PFSK-1 (cell line): ENCODE measurements at regions not wholly inside any gene's neighbourhood (a gene's known extent, or its start where the extent isn't known, plus 50 kb on each side); places are given as distances from the start of the nearest gene placed in this dataset.

Source experiments
- FOXP2 ChIP-seq: optimal IDR thresholded peaks from 2 replicates; pipeline ENCODE3; 2011; ENCODE audit warnings: borderline replicate concordance, control low read depth, inconsistent platforms; ENCODE audit not compliant: insufficient read depth; ENCODE audit errors: extremely low read length, extremely low read depth
- POLR2AphosphoS5 ChIP-seq: IDR thresholded peaks from 2 replicates; pipeline ENCODE4 v1.6.1; 2012; ENCODE audit warnings: low read depth, mild to moderate bottlenecking, control low read depth, low read length, moderate library complexity
- SIN3A ChIP-seq: IDR thresholded peaks from 2 replicates; pipeline ENCODE4 v1.6.1; 2012; ENCODE audit warnings: mild to moderate bottlenecking, low read length, moderate library complexity, borderline replicate concordance; ENCODE audit not compliant: insufficient read depth
- TAF1 ChIP-seq: IDR thresholded peaks from 2 replicates; pipeline ENCODE4 v1.6.1; 2012; ENCODE audit warnings: low read length, control low read depth, borderline replicate concordance; ENCODE audit not compliant: insufficient read depth
- TF ChIP-seq, protein P1 (sequence below), 2 experiments: IDR thresholded peaks; 2 replicates each; pipeline versions ENCODE4 v1.6.1 to v1.8.0; 2011 to 2012; ENCODE audit warnings: low read depth in 2 of 2, low read length in 2 of 2, control low read depth in 1 of 2, inconsistent platforms in 1 of 2, mild to moderate bottlenecking in 1 of 2, moderate library complexity in 1 of 2; ENCODE audit not compliant: insufficient read depth in 1 of 2

DNA sequence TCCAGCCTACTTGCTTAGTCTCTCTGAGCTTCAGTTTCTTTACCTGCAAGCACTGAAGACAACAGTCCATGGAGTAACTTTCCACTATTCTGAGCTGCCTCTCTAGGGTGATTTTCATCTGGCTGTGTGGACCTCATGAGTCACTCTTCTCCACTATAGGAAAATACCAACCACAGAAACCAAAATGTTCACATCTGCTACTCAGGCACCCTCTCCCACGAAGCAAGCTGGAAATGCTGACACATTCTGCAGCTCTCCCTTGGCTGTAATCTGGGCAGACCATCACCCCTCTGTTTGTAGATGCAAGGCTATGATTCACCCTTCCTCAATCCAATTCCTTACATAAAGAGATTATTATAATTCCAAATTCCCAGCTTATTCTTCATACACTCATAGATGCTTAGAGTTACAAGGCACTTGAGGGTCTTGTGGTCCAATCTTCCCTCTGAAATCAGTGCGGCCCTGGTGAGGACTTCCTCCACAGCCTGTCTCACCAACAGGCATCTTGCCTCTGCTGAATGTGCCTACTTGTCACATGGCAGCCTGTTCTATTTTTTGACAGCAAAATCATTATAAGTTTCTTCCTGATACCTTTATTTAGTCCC lies 97.0 kb upstream of the LNX1 start:
- TF ChIP-seq, protein P1, sequence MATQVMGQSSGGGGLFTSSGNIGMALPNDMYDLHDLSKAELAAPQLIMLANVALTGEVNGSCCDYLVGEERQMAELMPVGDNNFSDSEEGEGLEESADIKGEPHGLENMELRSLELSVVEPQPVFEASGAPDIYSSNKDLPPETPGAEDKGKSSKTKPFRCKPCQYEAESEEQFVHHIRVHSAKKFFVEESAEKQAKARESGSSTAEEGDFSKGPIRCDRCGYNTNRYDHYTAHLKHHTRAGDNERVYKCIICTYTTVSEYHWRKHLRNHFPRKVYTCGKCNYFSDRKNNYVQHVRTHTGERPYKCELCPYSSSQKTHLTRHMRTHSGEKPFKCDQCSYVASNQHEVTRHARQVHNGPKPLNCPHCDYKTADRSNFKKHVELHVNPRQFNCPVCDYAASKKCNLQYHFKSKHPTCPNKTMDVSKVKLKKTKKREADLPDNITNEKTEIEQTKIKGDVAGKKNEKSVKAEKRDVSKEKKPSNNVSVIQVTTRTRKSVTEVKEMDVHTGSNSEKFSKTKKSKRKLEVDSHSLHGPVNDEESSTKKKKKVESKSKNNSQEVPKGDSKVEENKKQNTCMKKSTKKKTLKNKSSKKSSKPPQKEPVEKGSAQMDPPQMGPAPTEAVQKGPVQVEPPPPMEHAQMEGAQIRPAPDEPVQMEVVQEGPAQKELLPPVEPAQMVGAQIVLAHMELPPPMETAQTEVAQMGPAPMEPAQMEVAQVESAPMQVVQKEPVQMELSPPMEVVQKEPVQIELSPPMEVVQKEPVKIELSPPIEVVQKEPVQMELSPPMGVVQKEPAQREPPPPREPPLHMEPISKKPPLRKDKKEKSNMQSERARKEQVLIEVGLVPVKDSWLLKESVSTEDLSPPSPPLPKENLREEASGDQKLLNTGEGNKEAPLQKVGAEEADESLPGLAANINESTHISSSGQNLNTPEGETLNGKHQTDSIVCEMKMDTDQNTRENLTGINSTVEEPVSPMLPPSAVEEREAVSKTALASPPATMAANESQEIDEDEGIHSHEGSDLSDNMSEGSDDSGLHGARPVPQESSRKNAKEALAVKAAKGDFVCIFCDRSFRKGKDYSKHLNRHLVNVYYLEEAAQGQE (IDR thresholded peaks at IDR 0.05; ENCODE audit: insufficient read depth in 1 of 2, low read depth in 2 of 2, low read length in 2 of 2): no peak
- TF ChIP-seq POLR2AphosphoS5 (no peak), SIN3A (no peak), FOXP2 (no peak), TAF1 (no peak)

DNA sequence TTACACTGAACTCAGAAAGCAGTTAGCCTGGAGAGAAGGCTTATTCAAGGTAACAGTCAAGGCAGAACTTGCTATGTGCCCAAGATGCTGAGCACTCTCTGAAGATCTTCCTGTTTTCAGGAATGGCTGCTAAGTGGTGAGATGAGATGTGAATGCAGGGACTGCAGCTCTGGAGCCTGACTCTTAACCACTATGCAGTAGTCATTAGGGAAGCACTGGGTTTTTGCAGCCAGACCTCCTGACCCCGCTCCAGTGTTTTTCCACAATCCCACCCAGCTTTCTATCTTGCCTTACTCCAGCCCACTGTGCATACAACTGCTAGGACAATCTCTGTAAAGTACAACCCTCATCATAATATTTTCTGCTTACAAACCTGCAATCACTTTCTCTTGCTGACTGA lies 95.2 kb upstream of the LNX1 start:
- TF ChIP-seq FOXP2 (no peak), POLR2AphosphoS5 (no peak), TAF1 (no peak), SIN3A (no peak)
- TF ChIP-seq, protein P1 (IDR thresholded peaks at IDR 0.05; ENCODE audit: insufficient read depth in 1 of 2, low read depth in 2 of 2, low read length in 2 of 2): no peak

DNA sequence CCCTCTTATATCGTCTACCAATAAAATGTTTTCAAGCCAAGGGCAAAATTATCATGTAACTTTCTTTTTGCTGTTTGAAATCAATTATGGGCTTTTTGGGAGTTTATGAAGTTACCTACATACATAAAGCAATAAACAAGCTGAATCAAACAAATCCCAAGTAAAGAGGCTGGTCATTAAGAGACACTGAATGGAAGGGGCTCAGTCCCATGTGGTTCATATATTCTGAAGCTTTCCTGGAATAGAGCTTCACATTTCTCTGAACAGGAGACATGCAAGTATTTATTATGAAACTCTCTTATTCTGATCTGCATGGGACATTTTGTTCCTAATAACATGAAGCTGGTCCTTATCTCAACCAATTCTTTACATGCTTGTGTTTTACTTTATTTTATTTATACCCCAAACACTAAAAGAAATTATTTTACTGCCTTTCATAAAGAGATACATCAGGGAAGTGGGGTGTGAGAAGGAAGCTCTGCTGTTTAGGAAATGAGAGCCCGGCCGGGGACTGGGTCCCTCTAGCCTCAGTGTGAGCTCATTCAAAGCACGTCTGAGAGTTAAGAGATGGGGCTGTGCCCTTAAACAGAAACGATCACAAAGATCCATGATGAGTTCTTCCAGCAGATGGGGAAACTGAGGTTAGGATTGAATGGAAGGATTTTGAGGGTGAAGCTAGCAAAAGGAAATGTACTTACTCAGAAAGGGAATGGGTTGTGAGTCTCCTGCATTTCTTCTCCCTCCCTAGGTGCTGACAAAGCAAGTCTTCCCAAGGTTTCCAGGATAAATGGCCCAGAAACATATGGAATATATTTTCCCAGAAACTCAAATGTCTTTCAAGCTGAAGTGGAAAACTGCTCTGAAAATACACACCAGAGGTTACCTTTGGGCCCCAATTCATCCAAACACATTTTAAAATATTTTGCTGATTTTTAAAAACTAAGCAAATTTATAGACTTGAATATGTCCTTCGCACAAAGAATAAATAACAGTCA lies 93.1 kb upstream of the LNX1 start:
- TF ChIP-seq, protein P1 (IDR thresholded peaks at IDR 0.05; ENCODE audit: insufficient read depth in 1 of 2, low read depth in 2 of 2, low read length in 2 of 2): no peak
- TF ChIP-seq SIN3A (no peak), POLR2AphosphoS5 (no peak), TAF1 (no peak), FOXP2 (no peak)

DNA sequence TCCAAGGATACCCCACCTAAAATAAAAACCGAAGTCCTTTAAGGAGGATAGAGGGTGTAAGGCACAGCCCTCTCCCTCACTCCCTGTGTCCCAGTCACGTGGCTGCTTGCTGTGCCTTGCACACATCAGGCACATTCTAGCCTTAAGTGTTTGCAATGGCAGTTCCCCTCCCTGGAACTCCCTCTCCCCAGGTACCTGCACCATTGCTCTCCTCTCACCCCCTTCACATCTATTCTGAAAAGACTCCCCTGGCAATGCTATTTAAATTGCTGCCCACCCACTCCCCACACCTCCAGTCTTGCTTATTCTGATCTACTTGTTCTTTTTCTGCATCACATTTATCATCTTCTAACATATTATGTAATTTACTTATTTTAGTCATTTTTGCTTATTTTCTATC lies 91.6 kb upstream of the LNX1 start:
- TF ChIP-seq TAF1 (no peak), POLR2AphosphoS5 (no peak), FOXP2 (no peak), SIN3A (no peak)
- TF ChIP-seq, protein P1 (IDR thresholded peaks at IDR 0.05; ENCODE audit: insufficient read depth in 1 of 2, low read depth in 2 of 2, low read length in 2 of 2): no peak
